H1 (cell line): ENCODE measurements at regions not wholly inside any gene's neighbourhood (a gene's known extent, or its start where the extent isn't known, plus 50 kb on each side); places are given as distances from the start of the nearest gene placed in this dataset.

Source experiments
- CTCF ChIA-PET: fragments of 300-600 bp; sonication (Branson Sonifier 250); formaldehyde crosslinking; loops from one replicate; lab custom pipeline; 2021; ENCODE audit not compliant: partially characterized antibody; lab: Charles Lee
- POLR2A ChIA-PET: fragments of 300-600 bp; sonication (Branson Sonifier 250); formaldehyde crosslinking; loops from one replicate; lab custom pipeline; 2021; ENCODE audit warnings: inconsistent platforms; ENCODE audit not compliant: partially characterized antibody; lab: Charles Lee
- DNase-seq, 2 experiments: peaks; one replicate each; pipeline versions ENCODE4 v3.0.0 to v3.0.0-alpha.2; 2010 to 2022; ENCODE audit warnings: low spot score in 2 of 2, low read depth in 1 of 2, mixed read lengths in 1 of 2
- FAIRE-seq: peaks from 2 replicates; lab custom pipeline; 2011; peaks lifted over from hg19 to GRCh38; lab: Jason Lieb, UNC
- H2AFZ ChIP-seq: 2 replicates; pipeline ENCODE4 v1.8.1; 2012; ENCODE audit warnings: low read length, inconsistent platforms
- H2AK5ac ChIP-seq: 2 replicates; pipeline ENCODE4 v1.6.1; 2013; ENCODE audit warnings: low read depth, low read length
- H2BK120ac ChIP-seq: replicated peaks from 2 replicates; pipeline ENCODE3; 2013; ENCODE audit warnings: low read depth, low read length, inconsistent platforms
- H2BK12ac ChIP-seq: 2 replicates; pipeline ENCODE4 v1.6.1; 2013; ENCODE audit warnings: low read depth, low read length
- H2BK15ac ChIP-seq: 2 replicates; pipeline ENCODE4 v1.6.1; 2013; ENCODE audit warnings: low read length
- H2BK20ac ChIP-seq: 2 replicates; pipeline ENCODE4 v1.6.1; 2013; ENCODE audit warnings: low read length
- H2BK5ac ChIP-seq: 2 replicates; pipeline ENCODE4 v1.6.1; 2013; ENCODE audit warnings: low read depth, low read length
- H3K14ac ChIP-seq: 2 replicates; pipeline ENCODE4 v1.6.1; 2013; ENCODE audit warnings: inconsistent platforms; ENCODE audit not compliant: insufficient read length
- H3K18ac ChIP-seq: 2 replicates; pipeline ENCODE4 v1.6.1; 2013; ENCODE audit warnings: low read length; ENCODE audit errors: extremely low read depth
- H3K23ac ChIP-seq: 2 replicates; pipeline ENCODE4 v1.6.1; 2013; ENCODE audit warnings: inconsistent platforms; ENCODE audit not compliant: insufficient read length
- H3K23me2 ChIP-seq: 2 replicates; pipeline ENCODE4 v1.6.1; 2013; ENCODE audit warnings: low read depth, low read length
- H3K27ac ChIP-seq: 2 replicates; pipeline ENCODE4 v1.6.1; 2011; ENCODE audit warnings: low read depth, low read length, inconsistent platforms
- H3K27me3 ChIP-seq, 4 experiments: replicated peaks in 1 of 4; 1 replicate in 1 of 4; 2 replicates in 3 of 4; pipeline versions ENCODE4 v1.6.1 to v1.8.1; 2011 to 2013; ENCODE audit warnings: low read length in 3 of 4, mild to moderate bottlenecking in 3 of 4, inconsistent platforms in 2 of 4, mixed read lengths in 2 of 4, moderate library complexity in 1 of 4; ENCODE audit not compliant: control insufficient read depth in 3 of 4, insufficient read depth in 3 of 4; ENCODE audit errors: extremely low read depth in 1 of 4
- H3K36me3 ChIP-seq, 4 experiments: 2 replicates each; pipeline versions ENCODE4 v1.6.1 to v1.8.1; 2011 to 2013; ENCODE audit warnings: mild to moderate bottlenecking in 4 of 4, low read length in 3 of 4, moderate library complexity in 2 of 4, control low read depth in 1 of 4, inconsistent platforms in 1 of 4; ENCODE audit not compliant: insufficient read depth in 4 of 4, control insufficient read depth in 2 of 4
- H3K4ac ChIP-seq: replicated peaks from 2 replicates; pipeline ENCODE3; 2013; ENCODE audit warnings: low read length, low read depth, mixed read lengths, inconsistent platforms; ENCODE audit not compliant: insufficient read length
- H3K4me1 ChIP-seq, 4 experiments: replicated peaks in 1 of 4; 1 replicate in 1 of 4; 2 replicates in 3 of 4; pipeline versions ENCODE4 v1.6.1 to v1.8.1; 2011 to 2013; ENCODE audit warnings: low read length in 3 of 4, inconsistent platforms in 2 of 4, mixed read lengths in 1 of 4; ENCODE audit not compliant: insufficient read depth in 4 of 4, control insufficient read depth in 3 of 4
- H3K4me2 ChIP-seq, 2 experiments: 2 replicates each; pipeline versions ENCODE4 v1.6.1 to v1.8.1; 2011 to 2013; ENCODE audit warnings: low read depth in 2 of 2, low read length in 2 of 2, control low read depth in 1 of 2, inconsistent platforms in 1 of 2, mild to moderate bottlenecking in 1 of 2; ENCODE audit not compliant: insufficient read depth in 1 of 2
- H3K4me3 ChIP-seq, 4 experiments: fragments of 200-600, 300-600 bp in 1 of 4; sonication (generic), shearing (Covaris generic), sonication (Bioruptor Twin) in 1 of 4; 2 replicates each; pipeline versions ENCODE4 v1.5.1 to v1.8.1; 2011 to 2016; ENCODE audit warnings: low read length in 4 of 4, low read depth in 3 of 4, control low read depth in 2 of 4, inconsistent platforms in 2 of 4, mild to moderate bottlenecking in 2 of 4, mixed read lengths in 1 of 4, moderate library complexity in 1 of 4; ENCODE audit not compliant: insufficient read depth in 2 of 4; ENCODE audit errors: extremely low read depth in 1 of 4
- H3K56ac ChIP-seq: replicated peaks from 2 replicates; pipeline ENCODE3; 2013; ENCODE audit warnings: low read depth, mild to moderate bottlenecking, mixed read lengths, low read length, inconsistent platforms; ENCODE audit not compliant: insufficient read length
- H3K79me1 ChIP-seq: 2 replicates; pipeline ENCODE4 v1.6.1; 2013; ENCODE audit warnings: low read depth, low read length, control low read depth
- H3K79me2 ChIP-seq, 2 experiments: 2 replicates each; pipeline versions ENCODE4 v1.6.1 to v1.8.1; 2012 to 2013; ENCODE audit warnings: low read length in 2 of 2, mild to moderate bottlenecking in 2 of 2, inconsistent platforms in 1 of 2; ENCODE audit not compliant: insufficient read depth in 2 of 2, control insufficient read depth in 1 of 2
- H3K9ac ChIP-seq, 4 experiments: replicated peaks in 1 of 4; 1 replicate in 1 of 4; 2 replicates in 3 of 4; pipeline versions ENCODE4 v1.6.1 to v1.8.1; 2011 to 2013; ENCODE audit warnings: low read depth in 3 of 4, low read length in 3 of 4, control low read depth in 2 of 4, mild to moderate bottlenecking in 2 of 4, moderate library complexity in 2 of 4, inconsistent platforms in 1 of 4; ENCODE audit errors: extremely low read depth in 1 of 4
- H3K9me3 ChIP-seq, 2 experiments: 2 replicates each; pipeline versions ENCODE4 v1.6.1 to v1.8.1; 2012 to 2013; ENCODE audit warnings: mild to moderate bottlenecking in 2 of 2, moderate library complexity in 2 of 2, control low read depth in 1 of 2, inconsistent platforms in 1 of 2, low read depth in 1 of 2, low read length in 1 of 2, mixed read lengths in 1 of 2; ENCODE audit not compliant: insufficient read depth in 2 of 2
- H4K20me1 ChIP-seq, 2 experiments: replicated peaks in 1 of 2; 2 replicates each; pipeline versions ENCODE3 to v1.8.1; 2011 to 2013; ENCODE audit warnings: inconsistent platforms in 2 of 2, low read length in 2 of 2, mild to moderate bottlenecking in 1 of 2; ENCODE audit not compliant: insufficient read depth in 2 of 2, control insufficient read depth in 1 of 2
- H4K5ac ChIP-seq: 2 replicates; pipeline ENCODE4 v1.6.1; 2013; ENCODE audit warnings: low read length, low read depth, mixed read lengths, inconsistent platforms; ENCODE audit not compliant: insufficient read length
- H4K8ac ChIP-seq: 2 replicates; pipeline ENCODE4 v1.8.0; 2013; ENCODE audit warnings: mild to moderate bottlenecking, moderate library complexity, low read length, inconsistent platforms; ENCODE audit not compliant: insufficient read depth; ENCODE audit errors: extremely low read depth
- H4K91ac ChIP-seq: replicated peaks from 2 replicates; pipeline ENCODE3; 2013; ENCODE audit warnings: low read length, mixed read lengths, inconsistent platforms; ENCODE audit not compliant: insufficient read length
- GABPA ChIP-seq: IDR thresholded peaks from 2 replicates; pipeline ENCODE4 v1.6.1; 2011; ENCODE audit warnings: mild to moderate bottlenecking, low read length, moderate library complexity, borderline replicate concordance; ENCODE audit not compliant: insufficient read depth
- MAFK ChIP-seq: IDR thresholded peaks from 2 replicates; pipeline ENCODE4 v1.6.1; 2012; ENCODE audit warnings: low read depth, mild to moderate bottlenecking, improper control_type of control experiment, low read length
- RBBP5 ChIP-seq: IDR thresholded peaks from 2 replicates; pipeline ENCODE4 v1.7.1; 2012; ENCODE audit warnings: low read depth, mild to moderate bottlenecking, inconsistent platforms, low read length, moderate library complexity, borderline replicate concordance

DNA sequence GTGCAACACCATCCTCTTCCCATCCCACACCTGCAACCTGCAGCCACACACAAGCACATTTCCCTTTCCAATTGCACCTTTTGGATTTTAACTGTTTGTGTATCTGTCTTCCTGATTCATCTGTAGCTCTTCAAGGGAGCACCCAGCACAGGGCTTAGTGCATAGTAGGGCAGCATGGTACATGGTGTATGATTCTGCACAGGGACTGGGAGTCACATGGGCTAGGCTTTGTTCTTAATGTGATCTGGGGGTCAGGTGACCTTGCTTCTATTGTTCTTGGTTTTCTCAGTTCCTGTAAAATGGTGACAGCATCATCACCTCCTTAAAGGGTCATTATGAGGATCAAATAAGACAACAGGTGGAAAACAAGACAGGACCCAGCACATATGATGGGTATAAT lies 419.3 kb downstream of the MATN1 start:
- Histone ChIP-seq H2BK15ac (no peak overlapping the region), H2BK120ac (no peak overlapping the region), H3K79me2 (no peaks in the 10 kb centered on the region), H3K4ac (no peak overlapping the region), H4K5ac (no peak overlapping the region), H3K4me2 (no peak overlapping the region), H3K9ac (no peak overlapping the region), H3K27ac (no peak overlapping the region), H4K8ac (no peak overlapping the region), H3K14ac (no peak overlapping the region), H3K79me1 (no peaks in the 10 kb centered on the region), H4K91ac (no peak overlapping the region), H2BK12ac (no peak overlapping the region), H3K56ac (no peak overlapping the region), H3K23ac (no peak overlapping the region), H3K9me3 (no peaks in the 10 kb centered on the region), H2BK5ac (no peak overlapping the region), H2AFZ (no peak overlapping the region), H2BK20ac (no peak overlapping the region), H3K4me3 (no peak overlapping the region), H3K4me1 (no peaks in the 10 kb centered on the region), H3K23me2 (no peaks in the 10 kb centered on the region), H3K27me3 (no peaks in the 10 kb centered on the region), H4K20me1 (no peaks in the 10 kb centered on the region), H3K36me3 (no peaks in the 10 kb centered on the region), H2AK5ac (no peak overlapping the region), H3K18ac (no peak overlapping the region)
- ChIA-PET CTCF (interaction anchor here (0.8 to 1.3 kb wide), 2 partner anchors 72 to 76 kb away, joined by 3 read pairs; no protein-coding TSS in a partner anchor), POLR2A (no interaction called here)
- DNase-seq (no peak), FAIRE-seq (no peak)
- TF ChIP-seq RBBP5 = no peak
- TF ChIP-seq MAFK = no peak
- no peak for TF ChIP-seq GABPA
